HCT116 (cell line): ENCODE measurements at regions not wholly inside any gene's neighbourhood (a gene's known extent, or its start where the extent isn't known, plus 50 kb on each side); places are given as distances from the start of the nearest gene placed in this dataset.

Source experiments
- CTCF ChIP-seq, 3 experiments: fragments of 200-600 bp in 1 of 3; sonication (generic) in 1 of 3; IDR thresholded peaks in 2 of 3; conservative IDR thresholded peaks in 1 of 3; 2 replicates each; pipeline ENCODE4 v1.5.1; 2012 to 2017; ENCODE audit warnings: low read depth in 2 of 3, low read length in 2 of 3, antibody characterized with exemption in 1 of 3, borderline replicate concordance in 1 of 3, control low read depth in 1 of 3, mild to moderate bottlenecking in 1 of 3, mixed read lengths in 1 of 3, mixed run types in 1 of 3, moderate library complexity in 1 of 3; ENCODE audit not compliant: insufficient read depth in 1 of 3
- EGR1 ChIP-seq: IDR thresholded peaks from 2 replicates; pipeline ENCODE4 v1.6.1; 2012; ENCODE audit warnings: low read depth
- ELF1 ChIP-seq: IDR thresholded peaks from 2 replicates; pipeline ENCODE4 v1.6.1; 2012; ENCODE audit warnings: low read depth, borderline replicate concordance
- EZH2 ChIP-seq: fragments of 200-600 bp; sonication (generic); IDR thresholded peaks from 2 replicates; pipeline ENCODE4 v1.6.1; 2017; ENCODE audit warnings: antibody characterized with exemption, mixed run types
- EZH2phosphoT487 ChIP-seq: fragments of 200-600 bp; IDR thresholded peaks from 2 replicates; pipeline ENCODE4 v1.6.1; 2018; ENCODE audit warnings: antibody characterized with exemption, borderline replicate concordance
- POLR2A ChIP-seq: IDR thresholded peaks from 2 replicates; pipeline ENCODE4 v1.7.0; 2011; ENCODE audit warnings: borderline replicate concordance; ENCODE audit not compliant: insufficient read depth, insufficient read length; ENCODE audit errors: extremely low read depth
- POLR2AphosphoS5 ChIP-seq: IDR thresholded peaks from 2 replicates; pipeline ENCODE4 v1.6.1; 2011; ENCODE audit warnings: mild to moderate bottlenecking, low read depth, low read length, moderate library complexity
- REST ChIP-seq: IDR thresholded peaks from 2 replicates; pipeline ENCODE4 v1.6.1; 2012; ENCODE audit warnings: low read depth
- SP1 ChIP-seq: IDR thresholded peaks from 2 replicates; pipeline ENCODE4 v1.6.1; 2012; ENCODE audit warnings: low read depth
- ZFX ChIP-seq: fragments of 450-650 bp; IDR thresholded peaks from 2 replicates; pipeline ENCODE4 v1.6.1; 2017

- TF ChIP-seq CTCF (IDR thresholded peaks at IDR 0.05 in 2 of 3, conservative IDR thresholded peaks at IDR 0.05 in 1 of 3; ENCODE audit: borderline replicate concordance in 1 of 3, insufficient read depth in 1 of 3, low read depth in 2 of 3, low read length in 2 of 3): no peak
- no peak for TF ChIP-seq POLR2AphosphoS5
- TF ChIP-seq EZH2: no peak
- no peak for TF ChIP-seq REST
- no peak for TF ChIP-seq SP1
- TF ChIP-seq EZH2phosphoT487: no peak
- TF ChIP-seq ELF1: no peak
- no peak for TF ChIP-seq ZFX
- no peak for TF ChIP-seq POLR2A
- no peak for TF ChIP-seq EGR1
Observed at GRCh38 chr7:81140252-81140651, 221.4 kb upstream of the SEMA3C start.
